Osteocyte (in vitro differentiated cells): ENCODE measurements at regions not wholly inside any gene's neighbourhood (a gene's known extent, or its start where the extent isn't known, plus 50 kb on each side); places are given as distances from the start of the nearest gene placed in this dataset.

Source experiments
- DNase-seq: peaks from one replicate; pipeline ENCODE4 v3.0.0; 2021; ENCODE audit warnings: mixed read lengths; ENCODE audit not compliant: unreplicated experiment; ENCODE audit errors: extremely low spot score
- H3K27ac Mint-ChIP-seq: one replicate; pipeline ENCODE4 v1.8.0; 2021; ENCODE audit warnings: mild to moderate bottlenecking, mixed read lengths; ENCODE audit not compliant: unreplicated experiment
- H3K27me3 Mint-ChIP-seq: one replicate; pipeline ENCODE4 v1.8.0; 2021; ENCODE audit warnings: mixed read lengths; ENCODE audit not compliant: unreplicated experiment
- H3K36me3 Mint-ChIP-seq: one replicate; pipeline ENCODE4 v1.8.0; 2021; ENCODE audit warnings: mixed read lengths; ENCODE audit not compliant: unreplicated experiment
- H3K4me1 Mint-ChIP-seq: one replicate; pipeline ENCODE4 v1.8.0; 2021; ENCODE audit warnings: mixed read lengths; ENCODE audit not compliant: unreplicated experiment
- H3K4me3 Mint-ChIP-seq: one replicate; pipeline ENCODE4 v1.8.0; 2021; ENCODE audit warnings: mild to moderate bottlenecking, moderate library complexity, mixed read lengths; ENCODE audit not compliant: unreplicated experiment
- H3K9me3 Mint-ChIP-seq: one replicate; pipeline ENCODE4 v1.8.0; 2021; ENCODE audit warnings: mixed read lengths; ENCODE audit not compliant: unreplicated experiment
- CTCF ChIP-seq: fragments of 200-600 bp; sonication (generic); IDR thresholded peaks from 2 replicates; pipeline ENCODE4 v1.5.0; 2021; ENCODE audit warnings: antibody characterized with exemption, mild to moderate bottlenecking, moderate library complexity

- no peaks in the 10 kb centered on the region for H3K27me3 Mint-ChIP-seq
- H3K36me3 Mint-ChIP-seq: no peaks in the 10 kb centered on the region
- no peak for TF ChIP-seq CTCF
- H3K4me3 Mint-ChIP-seq: no peak overlapping the region
- peaks cover 23% of the 10 kb centered on the region for H3K4me1 Mint-ChIP-seq
- no peak for DNase-seq
- no peak overlapping the region for H3K27ac Mint-ChIP-seq
- no peaks in the 10 kb centered on the region for H3K9me3 Mint-ChIP-seq
Measured at GRCh38 chr7:369476-370258, 79.7 kb downstream of the FOXL3 start.

- Mint-ChIP-seq H3K4me1 (peaks cover 23% of the 10 kb centered on the region), H3K27ac (no peak overlapping the region), H3K36me3 (no peaks in the 10 kb centered on the region), H3K27me3 (no peaks in the 10 kb centered on the region), H3K4me3 (no peak overlapping the region), H3K9me3 (no peaks in the 10 kb centered on the region)
- no peak for DNase-seq
- no peak for TF ChIP-seq CTCF
Measured at GRCh38 chr7:370259-370625, 80.3 kb downstream of the FOXL3 start.

- Mint-ChIP-seq H3K27ac (no peak overlapping the region), H3K27me3 (no peaks in the 10 kb centered on the region), H3K4me3 (no peak overlapping the region), H3K4me1 (peaks cover 20% of the 10 kb centered on the region), H3K36me3 (no peaks in the 10 kb centered on the region), H3K9me3 (no peaks in the 10 kb centered on the region)
- TF ChIP-seq CTCF: no peak
- DNase-seq: no peak
Measured at GRCh38 chr7:370775-371118, 80.8 kb downstream of the FOXL3 start.

- no peak for DNase-seq
- Mint-ChIP-seq H3K27me3 (no peaks in the 10 kb centered on the region), H3K36me3 (no peaks in the 10 kb centered on the region), H3K27ac (no peak overlapping the region), H3K4me1 (peaks cover 14% of the 10 kb centered on the region), H3K9me3 (no peaks in the 10 kb centered on the region), H3K4me3 (no peak overlapping the region)
- no peak for TF ChIP-seq CTCF
Measured at GRCh38 chr7:371119-371778, 81.3 kb downstream of the FOXL3 start.

- Mint-ChIP-seq H3K36me3 (no peaks in the 10 kb centered on the region), H3K27ac (no peak overlapping the region), H3K27me3 (no peaks in the 10 kb centered on the region), H3K9me3 (no peaks in the 10 kb centered on the region), H3K4me3 (no peak overlapping the region), H3K4me1 (peaks cover 7% of the 10 kb centered on the region)
- no peak for DNase-seq
- no peak for TF ChIP-seq CTCF
Measured at GRCh38 chr7:371779-372545, 82.0 kb downstream of the FOXL3 start.
